Activated T-cell treated with anti-CD3 and anti-CD28 coated beads, Interleukin-2, amount 50 U/mL, for 24 hours (primary cell): ENCODE measurements at regions not wholly inside any gene's neighbourhood (a gene's known extent, or its start where the extent isn't known, plus 50 kb on each side); places are given as distances from the start of the nearest gene placed in this dataset.
A peak's percentile ranks its signal among the peaks of the same experiment; 100 is the strongest.
"Not testable (repeated sequence)": the region's sequence is repeated elsewhere in the genome, so short reads cannot be mapped to it uniquely, and the experiment has no call there.

Experiments
- DNase-seq: peaks from one replicate; pipeline ENCODE4 v3.0.0-alpha.2; 2020
- H3K27ac Mint-ChIP-seq: 2 replicates; pipeline ENCODE4 v1.8.0; 2020; ENCODE audit warnings: mild to moderate bottlenecking, mixed read lengths
- H3K27me3 Mint-ChIP-seq: 2 replicates; pipeline ENCODE4 v1.8.0; 2020; ENCODE audit warnings: mixed read lengths
- H3K36me3 Mint-ChIP-seq: 2 replicates; pipeline ENCODE4 v1.8.0; 2020; ENCODE audit warnings: low read depth, mixed read lengths
- H3K4me1 Mint-ChIP-seq: 2 replicates; pipeline ENCODE4 v1.8.0; 2020; ENCODE audit warnings: low read depth, mixed read lengths
- H3K4me3 Mint-ChIP-seq: 2 replicates; pipeline ENCODE4 v1.8.0; 2020; ENCODE audit warnings: mild to moderate bottlenecking, moderate library complexity, mixed read lengths
- H3K9me3 Mint-ChIP-seq: 2 replicates; pipeline ENCODE4 v1.8.0; 2020; ENCODE audit warnings: mixed read lengths

DNA sequence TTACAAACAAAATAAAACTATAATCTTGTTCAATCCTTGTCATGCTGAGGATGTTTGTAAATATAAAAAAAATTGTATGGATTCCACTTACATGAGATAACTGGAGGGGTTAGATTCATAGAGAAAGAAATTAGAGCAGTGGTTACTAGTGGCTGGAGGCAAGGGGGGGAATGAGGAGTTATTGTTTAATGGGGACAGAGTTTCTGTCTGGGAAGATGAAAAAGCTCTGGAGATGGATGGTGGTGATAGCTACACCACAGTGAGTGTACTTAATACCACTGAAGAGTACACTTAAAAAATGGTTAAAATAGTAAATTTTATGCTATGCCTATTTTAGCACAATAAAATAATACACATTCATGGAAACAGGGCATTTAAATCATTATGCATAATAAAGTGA lies 247.5 kb upstream of the PLGLB2 start:
- peak overlapping the region; percentile 88 for H3K27ac Mint-ChIP-seq
- not testable (repeated sequence) for DNase-seq, H3K4me1 Mint-ChIP-seq

GRCh38 chr2:87500951-87501350 lies 246.9 kb upstream of the PLGLB2 start:
- H3K9me3 Mint-ChIP-seq, H3K36me3 Mint-ChIP-seq, H3K27me3 Mint-ChIP-seq, H3K4me3 Mint-ChIP-seq, H3K4me1 Mint-ChIP-seq, DNase-seq, H3K27ac Mint-ChIP-seq: not testable (repeated sequence)

More for the DNA sequence above, 247.5 kb upstream of the PLGLB2 start:
- not testable (repeated sequence) for H3K9me3 Mint-ChIP-seq, H3K27me3 Mint-ChIP-seq, H3K4me3 Mint-ChIP-seq, H3K36me3 Mint-ChIP-seq

GRCh38 chr2:87502948-87503347 lies 244.9 kb upstream of the PLGLB2 start:
- not testable (repeated sequence) for H3K27ac Mint-ChIP-seq

DNA sequence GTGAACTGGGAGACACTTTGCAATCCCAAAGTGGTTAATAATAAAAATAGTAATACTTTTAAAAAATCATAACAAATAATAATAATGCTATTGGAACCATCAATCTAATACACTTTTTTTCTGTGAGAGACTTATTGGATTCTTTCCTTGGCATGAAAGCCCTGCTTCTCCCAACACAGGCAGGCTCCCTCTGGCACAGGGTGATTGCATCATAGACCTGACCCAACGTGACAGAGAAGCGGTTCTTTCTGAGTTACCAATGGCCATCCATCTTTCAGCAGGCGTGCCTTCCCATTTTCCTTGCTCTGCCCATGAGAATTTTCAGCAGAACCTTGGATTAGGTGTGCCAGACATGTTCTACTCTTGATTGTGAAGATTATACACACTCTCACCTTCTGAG lies 242.6 kb upstream of the PLGLB2 start:
- H3K4me1 Mint-ChIP-seq: peaks cover 11% of the 10 kb centered on the region
- H3K4me3 Mint-ChIP-seq, H3K27ac Mint-ChIP-seq, H3K36me3 Mint-ChIP-seq, H3K9me3 Mint-ChIP-seq, DNase-seq, H3K27me3 Mint-ChIP-seq: not testable (repeated sequence)

More at GRCh38 chr2:87502948-87503347, 244.9 kb upstream of the PLGLB2 start:
- H3K36me3 Mint-ChIP-seq, H3K4me3 Mint-ChIP-seq, DNase-seq, H3K4me1 Mint-ChIP-seq, H3K9me3 Mint-ChIP-seq, H3K27me3 Mint-ChIP-seq: not testable (repeated sequence)

- H3K9me3 Mint-ChIP-seq, H3K27me3 Mint-ChIP-seq, H3K27ac Mint-ChIP-seq, DNase-seq, H3K4me3 Mint-ChIP-seq, H3K36me3 Mint-ChIP-seq, H3K4me1 Mint-ChIP-seq: not testable (repeated sequence)
These were observed 242.0 kb upstream of the PLGLB2 start for GRCh38 chr2:87505909-87506308.

- not testable (repeated sequence) for H3K9me3 Mint-ChIP-seq, H3K4me1 Mint-ChIP-seq, H3K27me3 Mint-ChIP-seq, H3K4me3 Mint-ChIP-seq, H3K36me3 Mint-ChIP-seq, DNase-seq
- H3K27ac Mint-ChIP-seq: peak overlapping the region; percentile 94
These were observed 240.2 kb upstream of the PLGLB2 start for GRCh38 chr2:87507378-87508348.

- H3K27ac Mint-ChIP-seq: peak overlapping the region; percentile 82
- H3K4me3 Mint-ChIP-seq, H3K27me3 Mint-ChIP-seq: not testable (repeated sequence)
These were observed 236.6 kb upstream of the PLGLB2 start for GRCh38 chr2:87511195-87511778.

DNA sequence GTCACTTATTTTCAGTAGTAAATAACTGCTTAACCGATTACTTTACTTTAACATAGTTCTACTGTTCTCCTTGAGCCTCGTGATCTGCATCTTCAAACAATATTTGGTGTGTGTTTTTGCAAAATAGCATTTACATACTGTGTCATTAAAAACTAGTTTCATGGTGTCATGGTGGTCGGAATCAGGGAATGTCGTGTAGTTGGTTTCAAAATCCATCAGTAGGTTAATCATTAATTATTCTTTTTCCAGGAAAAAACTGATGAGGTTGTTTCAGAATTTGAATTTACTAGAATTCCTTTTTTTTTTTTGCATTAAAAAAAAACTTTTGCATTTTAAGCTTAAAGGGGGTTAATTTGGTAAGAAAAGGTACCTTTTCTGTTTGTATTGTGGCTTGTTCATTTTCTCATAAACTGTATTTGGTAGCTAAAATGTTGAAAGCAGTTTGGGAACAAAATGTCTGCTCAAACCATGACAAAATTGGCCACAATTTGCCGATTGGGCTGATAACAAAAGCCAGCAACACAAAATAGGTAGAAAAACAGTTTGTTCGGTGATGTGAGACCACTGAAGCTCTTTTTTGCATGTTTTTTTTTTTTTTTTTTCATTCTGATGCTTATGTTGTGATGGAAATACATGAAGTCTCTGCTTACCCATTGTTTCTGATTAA lies 234.9 kb upstream of the PLGLB2 start:
- not testable (repeated sequence) for H3K36me3 Mint-ChIP-seq, H3K9me3 Mint-ChIP-seq, DNase-seq, H3K27me3 Mint-ChIP-seq
- Mint-ChIP-seq H3K27ac (peak overlapping the region; percentile 61), H3K4me3 (peak overlapping the region; percentile 6), H3K4me1 (peaks cover 17% of the 10 kb centered on the region)

More at GRCh38 chr2:87511195-87511778, 236.6 kb upstream of the PLGLB2 start:
- H3K9me3 Mint-ChIP-seq, H3K36me3 Mint-ChIP-seq, DNase-seq: not testable (repeated sequence)
- peaks cover 11% of the 10 kb centered on the region for H3K4me1 Mint-ChIP-seq

GRCh38 chr2:87514034-87514433 lies 233.9 kb upstream of the PLGLB2 start:
- not testable (repeated sequence) for H3K36me3 Mint-ChIP-seq, H3K9me3 Mint-ChIP-seq, H3K27ac Mint-ChIP-seq, H3K4me3 Mint-ChIP-seq, DNase-seq, H3K27me3 Mint-ChIP-seq
- peaks cover 13% of the 10 kb centered on the region for H3K4me1 Mint-ChIP-seq

GRCh38 chr2:87514515-87514914 lies 233.4 kb upstream of the PLGLB2 start:
- not testable (repeated sequence) for H3K27me3 Mint-ChIP-seq, H3K9me3 Mint-ChIP-seq, H3K4me3 Mint-ChIP-seq, DNase-seq, H3K27ac Mint-ChIP-seq, H3K36me3 Mint-ChIP-seq
- H3K4me1 Mint-ChIP-seq: peaks cover 13% of the 10 kb centered on the region

- H3K4me3 Mint-ChIP-seq, H3K9me3 Mint-ChIP-seq, DNase-seq, H3K36me3 Mint-ChIP-seq, H3K27me3 Mint-ChIP-seq: not testable (repeated sequence)
- Mint-ChIP-seq H3K27ac (peak overlapping the region; percentile 47), H3K4me1 (peaks cover 13% of the 10 kb centered on the region)
These were observed 232.7 kb upstream of the PLGLB2 start for GRCh38 chr2:87515226-87515625.

DNA sequence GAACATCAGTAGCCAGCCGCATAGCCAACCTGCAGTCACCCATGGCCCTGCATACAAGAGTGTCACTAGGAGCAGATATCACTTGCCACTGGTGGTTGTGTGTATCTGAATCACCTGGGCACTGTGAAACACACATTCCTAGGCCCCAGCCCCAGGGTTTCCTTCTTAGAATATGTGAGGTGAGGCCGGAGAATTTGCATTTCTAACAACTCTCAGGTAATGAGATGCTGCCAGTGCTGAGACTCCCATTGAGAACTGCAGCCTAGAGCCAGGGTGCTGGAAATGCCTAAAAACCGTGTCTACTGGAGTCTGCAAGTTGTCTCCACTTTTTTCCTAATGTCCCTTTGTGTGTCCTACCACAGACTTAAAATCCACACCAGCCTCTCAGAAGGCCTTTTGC lies 232.0 kb upstream of the PLGLB2 start:
- H3K4me3 Mint-ChIP-seq, H3K27me3 Mint-ChIP-seq, H3K36me3 Mint-ChIP-seq, H3K9me3 Mint-ChIP-seq, H3K27ac Mint-ChIP-seq, DNase-seq: not testable (repeated sequence)
- peaks cover 13% of the 10 kb centered on the region for H3K4me1 Mint-ChIP-seq

- Mint-ChIP-seq H3K4me1 (peaks cover 16% of the 10 kb centered on the region), H3K27ac (peak overlapping the region; percentile 40)
- not testable (repeated sequence) for DNase-seq, H3K4me3 Mint-ChIP-seq, H3K9me3 Mint-ChIP-seq, H3K27me3 Mint-ChIP-seq, H3K36me3 Mint-ChIP-seq
These were observed 231.4 kb upstream of the PLGLB2 start for GRCh38 chr2:87516369-87516967.

DNA sequence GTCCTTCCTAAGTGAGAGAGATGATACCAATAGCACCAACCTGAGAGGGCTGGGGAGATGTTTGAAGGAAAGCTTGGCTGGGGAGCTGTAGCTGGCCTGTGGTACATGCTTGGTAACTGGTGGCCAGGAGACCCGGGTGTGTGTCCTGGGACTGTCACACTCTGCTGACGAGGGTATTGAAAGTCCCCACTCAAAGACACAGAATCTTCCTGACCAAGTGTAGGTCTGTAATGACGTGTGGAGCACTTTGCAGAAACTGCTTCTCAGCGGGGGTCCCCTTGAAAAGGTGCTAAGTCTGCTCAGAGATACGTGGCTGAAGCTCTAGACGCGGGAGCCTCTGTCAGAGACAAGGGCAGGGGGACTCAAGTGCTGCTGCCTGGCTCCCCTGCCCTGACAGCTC lies 230.4 kb upstream of the PLGLB2 start:
- not testable (repeated sequence) for H3K27ac Mint-ChIP-seq, H3K9me3 Mint-ChIP-seq, DNase-seq, H3K27me3 Mint-ChIP-seq, H3K4me3 Mint-ChIP-seq, H3K36me3 Mint-ChIP-seq
- peaks cover 20% of the 10 kb centered on the region for H3K4me1 Mint-ChIP-seq
